ENCODE measurements at regions not wholly inside any gene's neighbourhood (a gene's known extent, or its start where the extent isn't known, plus 50 kb on each side); places are given as distances from the start of the nearest gene placed in this dataset.

DNA sequence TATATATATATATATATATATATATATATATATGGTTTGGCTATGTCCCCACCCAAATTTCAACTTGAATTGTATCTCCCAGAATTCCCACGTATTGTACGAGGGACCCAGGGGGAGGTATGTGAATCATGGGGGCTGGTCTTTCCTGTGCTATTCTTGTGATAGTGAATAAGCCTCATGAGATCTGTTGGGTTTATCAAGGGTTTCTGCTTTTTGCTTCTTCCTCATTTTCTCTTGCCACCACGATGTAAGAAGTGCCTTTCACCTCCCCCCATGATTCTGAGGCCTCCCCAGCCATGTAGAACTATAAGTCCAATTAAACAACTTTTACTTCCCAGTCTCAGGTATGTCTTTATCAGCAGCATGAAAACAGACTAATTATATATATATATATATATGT lies 52.3 kb upstream of the ADAMTS2 start:
- H3K9ac ChIP-seq (ENCODE audit: low read depth in 2 of 2, low read length in 2 of 2) = no peak overlapping the region
- H3K36me3 ChIP-seq = no peaks in the 10 kb centered on the region

More for the DNA sequence above, 52.3 kb upstream of the ADAMTS2 start:
- DNase-seq = no peak
- no peaks in the 10 kb centered on the region for H3K27me3 ChIP-seq
- no peak overlapping the region for H3K4me3 ChIP-seq
- H3K4me1 ChIP-seq = no peaks in the 10 kb centered on the region
- intact Hi-C loops (cut with DNase I) = no loop called here
- H3K27ac ChIP-seq = no peak overlapping the region
- no peak for TF ChIP-seq CTCF (IDR thresholded peaks at IDR 0.05)
- H3K9me3 ChIP-seq = no peaks in the 10 kb centered on the region

All from colonic mucosa (tissue), 4 donors.